GM21360 (cell line): ENCODE measurements at regions not wholly inside any gene's neighbourhood (a gene's known extent, or its start where the extent isn't known, plus 50 kb on each side); places are given as distances from the start of the nearest gene placed in this dataset.
"Not testable (repeated sequence)": the region's sequence is repeated elsewhere in the genome, so short reads cannot be mapped to it uniquely, and the experiment has no call there.

Experiments used
- ATAC-seq: cut with Tn5 transposase; IDR thresholded peaks from one replicate; pipeline ENCODE4 v1.9.1; 2021; ENCODE audit warnings: mild to moderate bottlenecking, moderate library complexity; ENCODE audit not compliant: unreplicated experiment

- no peak for ATAC-seq
Observed at GRCh38 chr3:193114431-193115340, 126.3 kb upstream of the PLAAT1 start.

GRCh38 chr3:193116871-193117270 is 124.2 kb upstream of the PLAAT1 start:
- no peak for ATAC-seq

DNA sequence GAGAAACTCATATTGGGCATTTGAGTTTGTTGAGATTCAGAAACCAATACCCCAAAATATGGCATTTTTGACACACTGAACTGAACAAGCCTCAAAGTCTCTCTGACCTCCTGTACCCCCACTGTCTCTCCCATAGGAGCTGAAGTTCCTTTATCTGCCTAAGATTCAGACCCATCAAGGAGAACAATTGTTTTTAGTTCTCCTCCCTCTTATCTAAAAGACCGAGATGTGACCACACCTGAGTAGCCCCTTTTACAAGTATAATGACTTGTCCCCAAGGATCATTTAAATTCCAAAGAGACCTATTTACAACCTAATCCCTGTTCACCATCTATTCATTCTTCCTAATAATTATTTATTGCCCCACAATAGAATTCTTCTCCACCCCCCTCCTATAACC is 122.1 kb upstream of the PLAAT1 start:
- no peak for ATAC-seq

GRCh38 chr3:193119926-193120325 is 121.1 kb upstream of the PLAAT1 start:
- ATAC-seq, result no peak

DNA sequence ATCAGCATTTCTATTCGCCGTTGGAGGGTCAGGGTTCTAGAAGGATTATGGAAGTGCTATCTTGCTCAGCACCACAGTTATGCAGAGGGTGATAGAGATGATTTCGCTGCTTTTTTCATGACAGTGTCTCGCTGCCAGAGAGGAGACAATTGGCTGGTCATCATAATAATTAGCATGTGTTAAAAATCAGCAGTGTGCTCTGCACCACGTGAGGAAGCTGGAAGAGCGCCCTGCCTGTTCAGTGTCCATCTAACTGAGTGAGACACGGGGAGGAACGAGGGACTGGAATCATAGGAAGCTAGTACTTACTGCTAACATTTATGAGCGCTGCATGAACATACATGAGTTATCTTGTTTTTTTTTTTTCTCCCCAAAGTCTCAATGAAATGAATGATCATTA is 116.2 kb upstream of the PLAAT1 start:
- no peak for ATAC-seq

DNA sequence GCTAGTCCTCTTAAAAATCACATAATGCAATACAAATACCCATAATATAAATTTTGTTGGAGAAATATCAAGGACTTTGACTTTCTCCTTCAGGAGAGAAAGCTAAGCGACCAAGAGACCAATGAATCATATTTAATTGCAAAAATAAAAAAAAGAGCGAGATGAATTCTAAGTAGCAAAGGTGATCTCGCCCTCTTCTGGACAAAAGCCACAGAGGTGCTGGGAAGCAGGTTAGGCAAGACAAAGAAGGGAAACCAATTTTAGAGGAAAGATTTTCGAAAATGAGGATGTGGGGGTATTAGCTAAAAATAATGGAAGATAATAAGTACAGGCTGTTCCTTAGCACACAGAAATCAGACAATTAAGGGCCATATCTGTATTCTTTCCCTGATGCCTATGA is 111.4 kb upstream of the PLAAT1 start:
- ATAC-seq, result no peak

GRCh38 chr3:193130576-193130975 is 110.4 kb upstream of the PLAAT1 start:
- no peak for ATAC-seq

DNA sequence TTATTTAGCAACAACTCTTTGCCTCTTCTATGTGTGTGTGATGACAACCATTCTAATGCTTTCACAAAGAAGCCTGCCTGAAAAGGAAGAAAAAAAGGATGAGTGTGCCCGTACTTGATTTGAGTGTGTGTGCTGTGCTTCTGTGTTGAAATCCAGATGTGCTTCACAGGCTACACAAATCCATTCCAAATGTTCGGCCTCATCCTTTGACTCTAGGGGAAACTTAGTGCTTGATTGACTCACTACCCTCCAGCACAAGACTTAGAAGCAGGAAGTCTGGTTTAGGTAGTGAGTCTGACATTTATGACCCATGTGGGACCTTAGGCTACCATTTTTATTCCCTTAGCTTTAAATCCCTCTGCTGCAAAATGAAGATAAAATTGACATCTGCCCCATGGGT is 108.8 kb upstream of the PLAAT1 start:
- ATAC-seq, result no peak

GRCh38 chr3:193132964-193133363 is 108.1 kb upstream of the PLAAT1 start:
- ATAC-seq, result no peak

- ATAC-seq, result no peak
Observed at GRCh38 chr3:193134856-193135255, 106.2 kb upstream of the PLAAT1 start.

DNA sequence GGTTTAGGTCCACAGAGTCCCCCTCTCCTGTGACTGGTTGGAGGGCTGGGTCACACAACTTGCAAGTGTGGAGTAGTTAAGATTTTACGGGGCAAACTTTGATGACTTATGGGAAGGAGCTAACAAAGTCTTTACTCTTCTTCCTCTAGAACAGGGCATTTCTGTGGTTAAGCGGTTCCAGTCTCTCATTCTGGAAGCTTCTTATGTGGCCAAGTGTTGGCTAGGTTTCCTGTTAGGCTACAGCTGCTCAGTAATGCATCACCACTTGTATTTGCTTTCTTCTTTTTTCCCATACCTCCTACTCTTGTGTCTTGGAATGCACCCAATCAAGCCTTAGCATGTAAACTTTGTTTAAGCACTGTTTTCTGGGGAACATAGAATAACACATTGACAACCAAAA is 100.6 kb upstream of the PLAAT1 start:
- no peak for ATAC-seq

- ATAC-seq, result no peak
Observed at GRCh38 chr3:193145248-193145647, 95.8 kb upstream of the PLAAT1 start.

DNA sequence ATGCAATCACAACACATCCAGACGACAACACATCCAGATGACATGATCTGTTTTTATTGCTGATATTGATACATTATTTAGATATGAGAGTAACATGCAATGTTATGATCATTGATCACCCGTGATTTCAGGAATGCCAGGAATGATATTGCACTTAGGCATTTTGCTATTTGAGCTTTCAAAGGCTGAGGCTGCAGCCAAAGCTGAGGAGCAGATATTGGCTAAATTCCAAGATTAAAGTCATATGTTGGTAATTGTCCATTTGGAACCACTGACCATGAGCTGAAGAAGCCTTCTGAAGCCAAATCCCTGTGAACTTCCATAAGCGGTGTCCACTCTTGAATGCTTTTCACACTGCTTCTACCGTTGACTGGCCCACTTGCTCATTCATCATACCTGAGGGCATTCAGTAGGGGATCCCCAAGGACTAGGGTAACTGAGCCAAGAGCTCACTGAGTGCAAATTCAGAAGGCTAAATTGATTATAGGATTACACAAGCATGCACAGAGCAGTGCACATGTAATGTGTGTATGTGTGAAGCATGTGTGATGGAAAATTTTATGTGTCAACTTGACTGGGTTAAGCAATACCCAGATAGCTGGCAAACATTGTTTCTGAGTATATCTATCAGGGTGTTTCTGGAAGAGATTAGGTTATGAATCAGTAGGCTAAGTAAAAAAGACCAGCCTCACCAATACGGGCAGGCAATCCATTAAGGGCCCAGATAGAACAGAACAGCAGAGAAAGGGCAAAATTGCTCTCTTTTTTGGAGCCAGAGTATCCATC is 92.1 kb upstream of the PLAAT1 start:
- ATAC-seq, result no peak

DNA sequence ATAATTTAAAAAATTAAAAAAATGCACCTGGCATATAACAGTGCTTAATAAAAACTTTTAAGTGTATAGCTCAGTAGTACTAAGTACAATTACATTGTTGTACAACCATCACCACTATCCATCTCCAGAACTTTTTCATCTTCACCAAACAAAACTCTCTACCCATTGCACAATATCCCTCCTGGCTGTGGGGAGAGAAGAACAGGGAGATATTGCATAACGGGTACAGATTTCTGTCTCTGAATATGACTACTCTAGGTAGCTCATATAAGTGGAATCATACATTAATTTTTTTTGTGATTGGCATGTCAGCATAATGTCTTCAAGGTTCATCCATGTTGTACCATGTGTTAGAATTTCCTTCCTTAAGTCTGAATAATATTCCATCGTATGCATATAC is 91.0 kb upstream of the PLAAT1 start:
- no peak for ATAC-seq

GRCh38 chr3:193155044-193155781 is 85.8 kb upstream of the PLAAT1 start:
- ATAC-seq, result not testable (repeated sequence)

DNA sequence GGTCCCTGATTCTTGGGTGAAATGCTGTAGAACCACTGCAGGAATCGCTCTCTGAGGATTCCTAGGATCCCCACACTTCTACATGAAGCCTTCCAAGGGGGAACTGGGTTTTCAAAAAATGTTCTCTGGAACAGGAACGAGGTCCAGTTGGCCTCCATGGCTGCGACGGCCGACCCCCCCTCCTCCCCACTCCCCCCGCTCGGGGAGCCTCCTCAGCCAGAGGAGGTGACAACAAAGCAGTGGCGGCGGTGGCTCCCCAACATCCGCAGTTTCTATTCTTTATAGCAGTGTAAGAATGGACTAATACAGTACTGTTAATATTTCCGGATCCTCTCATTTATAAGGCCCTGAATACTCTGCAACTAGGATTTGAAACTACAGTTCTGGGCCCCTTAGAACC is 84.0 kb upstream of the PLAAT1 start:
- no peak for ATAC-seq

DNA sequence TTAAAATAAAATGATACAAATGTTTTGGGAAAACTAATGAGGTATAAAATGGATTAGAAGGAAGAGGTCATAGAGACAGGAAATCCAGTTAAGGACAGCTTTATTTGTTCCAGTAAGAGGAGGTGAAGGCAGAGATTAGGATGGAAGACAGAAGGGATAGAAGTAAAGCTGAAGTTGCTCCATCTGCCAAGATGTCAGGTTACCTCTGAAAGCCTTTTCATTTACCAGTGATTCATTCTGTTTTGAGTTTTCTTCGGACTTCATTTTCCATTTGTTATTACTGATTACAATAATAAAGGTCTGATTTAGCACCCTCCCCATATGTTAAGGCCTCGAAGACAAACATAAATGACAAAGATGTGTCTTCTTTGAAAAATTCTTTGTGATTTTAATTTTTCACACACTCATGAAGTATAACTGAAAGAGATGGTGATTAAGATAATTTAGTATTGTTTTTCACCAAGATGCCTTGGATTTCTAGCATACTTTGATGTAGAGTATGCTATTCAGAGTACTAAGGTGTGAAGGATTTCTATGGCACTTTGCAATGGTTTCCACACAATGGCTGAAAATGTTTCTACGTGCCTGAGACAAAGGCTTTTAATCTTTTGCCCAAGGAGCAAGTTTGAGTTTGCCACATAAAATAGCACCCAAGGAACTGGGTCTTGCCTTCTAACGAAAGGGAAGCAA is 75.4 kb upstream of the PLAAT1 start:
- ATAC-seq, result no peak

GRCh38 chr3:193168931-193169330 is 72.1 kb upstream of the PLAAT1 start:
- ATAC-seq, result no peak

DNA sequence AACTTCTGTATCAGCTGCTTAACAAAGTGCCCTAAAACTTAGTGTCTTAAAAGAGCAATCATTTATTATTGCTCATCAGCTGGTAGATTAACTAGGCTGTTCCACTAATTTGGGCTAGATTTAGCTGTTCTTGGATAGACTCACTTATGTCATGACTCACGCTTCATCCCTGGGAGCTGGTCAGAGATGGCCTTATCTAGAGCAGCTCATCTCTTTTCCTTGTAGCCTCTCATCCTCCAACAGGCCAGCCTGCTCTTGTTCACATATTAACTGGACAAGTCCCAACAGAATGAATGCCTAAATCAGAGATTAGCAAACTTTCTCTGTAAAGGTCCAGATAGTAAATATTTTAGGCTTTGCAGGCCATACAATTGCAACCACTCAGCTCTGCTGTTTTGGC is 66.9 kb upstream of the PLAAT1 start:
- no peak for ATAC-seq

DNA sequence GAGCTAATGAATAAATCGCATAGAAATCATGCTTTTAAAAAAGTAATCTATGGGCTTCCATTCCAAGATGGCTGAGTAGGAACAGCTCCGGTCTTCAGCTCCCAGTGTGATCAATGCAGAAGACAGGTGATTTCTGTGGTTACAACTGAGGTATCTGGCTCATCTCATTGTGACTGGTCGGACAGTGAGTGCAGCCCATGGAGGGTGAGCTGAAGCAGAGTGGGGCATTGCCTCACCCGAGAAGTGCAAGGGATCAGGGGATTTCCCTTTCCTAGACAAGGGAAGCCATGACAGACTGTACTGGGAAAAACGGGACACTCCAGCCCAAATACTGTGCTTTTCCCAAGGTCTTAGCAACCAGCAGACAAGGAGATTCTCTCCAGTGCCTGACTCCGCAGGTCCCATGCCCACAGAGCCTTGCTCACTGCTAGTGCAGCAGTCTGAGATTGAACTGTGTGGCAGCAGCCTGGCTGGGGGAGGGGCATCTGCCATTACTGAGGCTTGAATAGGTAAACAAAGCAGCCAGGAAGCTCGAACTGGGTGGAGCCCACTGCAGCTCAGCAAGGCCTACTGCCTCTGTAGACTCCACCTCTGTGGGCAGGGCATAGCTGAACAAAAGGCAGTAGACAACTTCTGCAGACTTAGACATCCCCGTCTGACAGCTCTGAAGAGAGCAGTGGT is 61.5 kb upstream of the PLAAT1 start:
- not testable (repeated sequence) for ATAC-seq
